K562 (cell line): ENCODE measurements at regions not wholly inside any gene's neighbourhood (a gene's known extent, or its start where the extent isn't known, plus 50 kb on each side); places are given as distances from the start of the nearest gene placed in this dataset.

Source experiments
- ATAC-seq: fragments of 200-7000 bp; cut with Tn5 transposase; 3 replicates; pipeline ENCODE4 v1.9.1; 2020; ENCODE audit warnings: moderate library complexity
- BruUV-seq: library from RNA; stranded (reverse); fragments of 400-500 nt; replicated peaks from 2 replicates; lab custom pipeline; 2021; lab: Mats Ljungman, UMichigan
- CTCF ChIA-PET: fragments of 300-600 bp; formaldehyde crosslinking; extraction: SDS; loops from one replicate; lab custom pipeline; 2021; ENCODE audit warnings: low intra/inter-chr PET ratio; lab: Yijun Ruan, JAX
- POLR2A ChIA-PET: fragments of 300-600, 350-650 bp; sonication (Branson Sonifier 250); formaldehyde crosslinking; extraction: SDS; loops from one replicate; lab custom pipeline; 2021; ENCODE audit warnings: antibody characterized with exemption, inconsistent platforms; lab: Yijun Ruan, JAX
- DNase-seq, 4 experiments: peaks; one replicate each; pipeline versions ENCODE4 v3.0.0 to v3.0.0-alpha.2; 2011 to 2018; ENCODE audit warnings: low spot score in 3 of 4, mixed read lengths in 3 of 4; ENCODE audit errors: extremely low read depth in 1 of 4
- FAIRE-seq: peaks from 2 replicates; lab custom pipeline; 2011; peaks lifted over from hg19 to GRCh38; lab: Jason Lieb, UNC
- H2AFZ ChIP-seq: 2 replicates; pipeline ENCODE4 v1.6.0; 2011; ENCODE audit warnings: low read depth, low read length, control low read depth, inconsistent platforms
- H3K27ac ChIP-seq: fragments of 200-600 bp; 3 replicates; pipeline ENCODE4 v1.8.0; 2011; ENCODE audit warnings: low read depth, mild to moderate bottlenecking, control low read depth, inconsistent platforms, low read length, moderate library complexity, mixed read lengths; ENCODE audit errors: extremely low read depth
- H3K27me3 ChIP-seq, 2 experiments: fragments of 300-600 bp in 1 of 2; 2 replicates in 1 of 2; 3 replicates in 1 of 2; pipeline versions ENCODE4 v1.6.0 to v1.8.0; 2011; ENCODE audit warnings: inconsistent platforms in 2 of 2, low read length in 2 of 2, mild to moderate bottlenecking in 1 of 2, mixed read lengths in 1 of 2, moderate library complexity in 1 of 2; ENCODE audit not compliant: control insufficient read depth in 2 of 2, insufficient read depth in 2 of 2
- H3K36me3 ChIP-seq: fragments of 300-600 bp; 3 replicates; pipeline ENCODE4 v1.8.0; 2011; ENCODE audit warnings: mild to moderate bottlenecking, low read length, inconsistent platforms; ENCODE audit not compliant: control insufficient read depth, insufficient read depth
- H3K4me1 ChIP-seq, 2 experiments: fragments of 200-600 bp in 1 of 2; replicated peaks in 1 of 2; 2 replicates in 1 of 2; 3 replicates in 1 of 2; pipeline versions ENCODE4 v1.5.1 to v1.8.0; 2011; ENCODE audit warnings: inconsistent platforms in 2 of 2, low read length in 2 of 2, mild to moderate bottlenecking in 1 of 2, mixed read lengths in 1 of 2, moderate library complexity in 1 of 2; ENCODE audit not compliant: control insufficient read depth in 2 of 2, insufficient read depth in 2 of 2
- H3K4me2 ChIP-seq: 2 replicates; pipeline ENCODE4 v1.6.1; 2011; ENCODE audit warnings: low read length, control low read depth, inconsistent platforms, mixed read lengths; ENCODE audit not compliant: insufficient read depth
- H3K4me3 ChIP-seq: fragments of 200-600 bp; sonication (generic), shearing (Covaris generic); 2 replicates; pipeline ENCODE4 v1.5.1; 2016; ENCODE audit warnings: control low read depth, inconsistent platforms
- H3K79me2 ChIP-seq: fragments of 200-600 bp; 3 replicates; pipeline ENCODE4 v1.8.0; 2011; ENCODE audit warnings: low read length, inconsistent platforms; ENCODE audit not compliant: control insufficient read depth, insufficient read depth
- H3K9ac ChIP-seq, 2 experiments: 2 replicates each; pipeline versions ENCODE4 v1.6.0 to v1.6.1; 2011; ENCODE audit warnings: low read depth in 2 of 2, low read length in 2 of 2, control low read depth in 1 of 2, inconsistent platforms in 1 of 2, mild to moderate bottlenecking in 1 of 2, mixed read lengths in 1 of 2; ENCODE audit not compliant: insufficient read depth in 1 of 2
- H3K9me1 ChIP-seq: one replicate; pipeline ENCODE4 v1.6.0; 2011; ENCODE audit warnings: inconsistent platforms, mild to moderate bottlenecking, low read length, moderate library complexity; ENCODE audit not compliant: control insufficient read depth, insufficient read depth
- H3K9me3 ChIP-seq: replicated peaks from 2 replicates; pipeline ENCODE4 v1.5.1; 2011; ENCODE audit warnings: low read depth, low read length, inconsistent platforms; ENCODE audit not compliant: control insufficient read depth, insufficient read depth
- H4K20me1 ChIP-seq: replicated peaks from 2 replicates; pipeline ENCODE4 v1.6.1; 2011; ENCODE audit warnings: low read length, inconsistent platforms, mixed read lengths; ENCODE audit not compliant: control insufficient read depth, insufficient read depth
- CHD4 ChIP-seq: fragments of 200-600 bp; sonication (generic); IDR thresholded peaks from 3 replicates; pipeline ENCODE4 v1.6.1; 2012; ENCODE audit warnings: low read depth, mild to moderate bottlenecking, mixed read lengths, low read length, inconsistent platforms; ENCODE audit not compliant: insufficient read depth, insufficient replicate concordance, poor library complexity, severe bottlenecking
- HOMEZ ChIP-seq: fragments of 250-450 bp; sonication (Bioruptor Pico); IDR thresholded peaks from 2 replicates; pipeline ENCODE4 v1.4.0; 2020; ENCODE audit warnings: mild to moderate bottlenecking, moderate library complexity
- MAFK ChIP-seq: IDR thresholded peaks from 2 replicates; pipeline ENCODE4 v1.6.1; 2011; ENCODE audit warnings: low read length, improper control_type of control experiment
- NFIX ChIP-seq: fragments of 250-450 bp; sonication (Bioruptor Pico); IDR thresholded peaks from 2 replicates; pipeline ENCODE4 v1.4.0; 2020; ENCODE audit warnings: low read depth, mild to moderate bottlenecking, moderate library complexity
- TAF9B ChIP-seq: fragments of 450-650 bp; IDR thresholded peaks from 2 replicates; pipeline ENCODE4 v1.6.1; 2018; ENCODE audit warnings: mild to moderate bottlenecking; ENCODE audit not compliant: partially characterized antibody
- TOE1 ChIP-seq, 2 experiments: fragments of 450-650 bp in 1 of 2; sonication (generic) in 1 of 2; formaldehyde crosslinking in 1 of 2; IDR thresholded peaks; 2 replicates each; pipeline versions ENCODE4 v1.7.1 to v1.8.0; 2016 to 2022; ENCODE audit warnings: borderline replicate concordance in 2 of 2, mild to moderate bottlenecking in 2 of 2, antibody characterized with exemption in 1 of 2, inconsistent platforms in 1 of 2, low read depth in 1 of 2, missing genetic modification reagents in 1 of 2, moderate library complexity in 1 of 2
- ZFPM2 ChIP-seq: fragments of 250-450 bp; sonication (Bioruptor Pico); IDR thresholded peaks from 2 replicates; pipeline ENCODE4 v1.5.1; 2022; ENCODE audit warnings: mild to moderate bottlenecking
- ZNF609 ChIP-seq: sonication (generic); formaldehyde crosslinking; IDR thresholded peaks from 2 replicates; pipeline ENCODE4 v1.8.1; 2023; ENCODE audit warnings: missing genetic modification reagents, mild to moderate bottlenecking, borderline replicate concordance
- WGBS: fragments of 100-300 bp; shearing (Covaris generic); methylation state at CpG from one replicate; pipeline ENCODE4 v1.1.6; 2016; ENCODE audit warnings: low coverage, mixed read lengths; ENCODE audit not compliant: insufficient coverage; ENCODE audit errors: missing lambda C conversion rate; 5-methylcytosine and 5-hydroxymethylcytosine counted together
- in situ Hi-C: fragments of 300-500 bp; cut with MboI; formaldehyde crosslinking; loops from 4 replicates; pipeline ENCODE4 v1.15.0; 2018; ENCODE audit warnings: inconsistent platforms, mixed read lengths
- intact Hi-C: fragments of 100-400 bp; cut with micrococcal nuclease; formaldehyde crosslinking; loops from 2 replicates; pipeline ENCODE4 v1.14.2; 2022

DNA sequence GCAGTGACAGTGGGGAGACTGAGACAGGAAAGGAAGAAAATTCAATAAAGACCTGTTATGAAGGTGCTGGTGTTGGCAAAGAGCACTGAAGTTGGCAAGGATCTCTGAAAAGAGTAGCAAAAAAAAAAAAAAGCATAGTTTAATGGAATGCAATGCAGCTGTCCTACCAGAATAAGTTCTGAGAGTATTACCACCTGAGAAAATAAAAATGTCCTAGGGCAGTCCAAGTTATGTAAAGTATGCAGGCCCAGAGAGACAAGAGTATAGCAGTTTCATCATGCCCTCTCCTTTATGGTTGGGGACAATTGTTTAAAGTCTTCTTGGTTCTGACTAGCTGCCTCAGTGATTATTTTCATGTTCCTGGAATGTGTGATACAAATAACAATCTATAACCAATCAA lies 1092.8 kb downstream of the SORCS3 start:
- FAIRE-seq: no peak
- no peak overlapping the region for H3K9ac ChIP-seq

GRCh38 chr10:105729428-105729827 lies 1088.3 kb downstream of the SORCS3 start:
- in situ Hi-C loops: no loop called here
- no peaks in the 10 kb centered on the region for H3K36me3 ChIP-seq
- no peak for ATAC-seq
- no peak for DNase-seq
- intact Hi-C loops: no loop called here
- no peaks in the 10 kb centered on the region for H3K79me2 ChIP-seq
- H3K9ac ChIP-seq: no peak overlapping the region
- H3K4me2 ChIP-seq: no peak overlapping the region
- H2AFZ ChIP-seq: no peak overlapping the region
- no peaks in the 10 kb centered on the region for H3K9me1 ChIP-seq
- no peaks in the 10 kb centered on the region for H3K4me1 ChIP-seq
- H3K27ac ChIP-seq: no peak overlapping the region
- 0% methylated on average over 1 of the region's 1 CpG for WGBS
- BruUV-seq: no TSS peak
- ChIA-PET CTCF (no interaction called here), POLR2A (no interaction called here)
- no peaks in the 10 kb centered on the region for H4K20me1 ChIP-seq
- H3K27me3 ChIP-seq: no peaks in the 10 kb centered on the region
- H3K4me3 ChIP-seq: no peak overlapping the region
- FAIRE-seq: no peak
- no peaks in the 10 kb centered on the region for H3K9me3 ChIP-seq
- TF ChIP-seq MAFK (no peak), ZFPM2 (CRISPR knock-in tag) (no peak), CHD4 (no peak), TOE1 (IDR thresholded peaks at IDR 0.05; ENCODE audit: borderline replicate concordance) (no peak), TOE1 (CRISPR knock-in tag; IDR thresholded peaks at IDR 0.05; ENCODE audit: borderline replicate concordance, low read depth) (no peak), TAF9B (no peak), ZNF609 (no peak)

More for the DNA sequence above, 1092.8 kb downstream of the SORCS3 start:
- H3K9me1 ChIP-seq: no peaks in the 10 kb centered on the region
- H2AFZ ChIP-seq: no peak overlapping the region
- no peaks in the 10 kb centered on the region for H3K36me3 ChIP-seq
- ATAC-seq (no peak), DNase-seq (no peak)
- TF ChIP-seq HOMEZ: no peak
- TF ChIP-seq NFIX (CRISPR knock-in tag): no peak
- H4K20me1 ChIP-seq: no peaks in the 10 kb centered on the region
- H3K27ac ChIP-seq: no peak overlapping the region
- no peaks in the 10 kb centered on the region for H3K9me3 ChIP-seq
- intact Hi-C loops: no loop called here
- H3K4me3 ChIP-seq: no peak overlapping the region
- POLR2A ChIA-PET: no interaction called here
- in situ Hi-C loops: no loop called here
- no peaks in the 10 kb centered on the region for H3K79me2 ChIP-seq
- no peak overlapping the region for H3K4me2 ChIP-seq
- no peaks in the 10 kb centered on the region for H3K4me1 ChIP-seq
- BruUV-seq: no TSS peak
- CTCF ChIA-PET: no interaction called here
- no peaks in the 10 kb centered on the region for H3K27me3 ChIP-seq
